GM23248 (cell line): ENCODE measurements at regions not wholly inside any gene's neighbourhood (a gene's known extent, or its start where the extent isn't known, plus 50 kb on each side); places are given as distances from the start of the nearest gene placed in this dataset.

ENCODE experiments used
- DNase-seq: peaks from one replicate; pipeline ENCODE4 v3.0.0-alpha.2; 2015
- H2AFZ ChIP-seq: fragments of 200-600 bp; sonication (generic); 2 replicates; pipeline ENCODE4 v1.6.1; 2016; ENCODE audit warnings: antibody characterized with exemption
- H3F3A ChIP-seq: fragments of 200-600 bp; sonication (generic); 2 replicates; pipeline ENCODE4 v1.6.1; 2016; ENCODE audit warnings: mild to moderate bottlenecking, antibody characterized with exemption, mixed run types; ENCODE audit not compliant: insufficient read depth
- H3K27ac ChIP-seq: fragments of 200-600 bp; sonication (generic); 2 replicates; pipeline ENCODE4 v1.5.1; 2016; ENCODE audit warnings: mild to moderate bottlenecking
- H3K27me3 ChIP-seq: fragments of 200-600 bp; sonication (generic); replicated peaks from 2 replicates; pipeline ENCODE4 v1.6.1; 2016; ENCODE audit warnings: mild to moderate bottlenecking; ENCODE audit not compliant: insufficient read depth
- H3K36me3 ChIP-seq: fragments of 200-600 bp; sonication (generic); 2 replicates; pipeline ENCODE4 v1.6.1; 2016; ENCODE audit warnings: low read depth, mild to moderate bottlenecking
- H3K4me1 ChIP-seq: fragments of 200-600 bp; sonication (generic); 2 replicates; pipeline ENCODE4 v1.6.1; 2016; ENCODE audit warnings: mild to moderate bottlenecking; ENCODE audit not compliant: insufficient read depth
- H3K4me2 ChIP-seq: fragments of 200-600 bp; sonication (generic); one replicate; pipeline ENCODE4 v1.6.1; 2016; ENCODE audit warnings: mild to moderate bottlenecking; ENCODE audit not compliant: unreplicated experiment
- H3K4me3 ChIP-seq: fragments of 200-600 bp; sonication (generic); 2 replicates; pipeline ENCODE4 v1.5.1; 2016; ENCODE audit warnings: mild to moderate bottlenecking
- H3K79me2 ChIP-seq: fragments of 200-600 bp; sonication (generic); 2 replicates; pipeline ENCODE4 v1.6.1; 2016; ENCODE audit warnings: mild to moderate bottlenecking; ENCODE audit not compliant: insufficient read depth
- H3K9ac ChIP-seq: fragments of 200-600 bp; sonication (generic); 2 replicates; pipeline ENCODE4 v1.6.1; 2016; ENCODE audit warnings: mild to moderate bottlenecking
- H3K9me2 ChIP-seq: fragments of 200-600 bp; sonication (generic); 2 replicates; pipeline ENCODE4 v1.6.1; 2016; ENCODE audit warnings: mixed run types, mild to moderate bottlenecking, moderate library complexity; ENCODE audit not compliant: insufficient read depth
- H3K9me3 ChIP-seq: fragments of 200-600 bp; sonication (generic); one replicate; pipeline ENCODE4 v1.6.1; 2017; ENCODE audit warnings: low read depth
- H4K20me1 ChIP-seq: fragments of 200-600 bp; sonication (generic); 2 replicates; pipeline ENCODE4 v1.6.0; 2016; ENCODE audit not compliant: insufficient read depth
- EZH2 ChIP-seq: fragments of 200-600 bp; sonication (generic); IDR thresholded peaks from 2 replicates; pipeline ENCODE4 v1.6.1; 2018; ENCODE audit warnings: antibody characterized with exemption, mild to moderate bottlenecking; ENCODE audit not compliant: insufficient read depth, poor library complexity, severe bottlenecking
- EZH2phosphoT487 ChIP-seq: fragments of 200-600 bp; sonication (generic); IDR thresholded peaks from 2 replicates; pipeline ENCODE4 v1.6.1; 2018; ENCODE audit warnings: antibody characterized with exemption, moderate library complexity, mild to moderate bottlenecking, low read depth; ENCODE audit not compliant: insufficient read depth
- WGBS, 2 experiments: methylation state at CpG; one replicate each; pipeline ENCODE4 v1.1.6; 2015 to 2017; ENCODE audit warnings: low lambda C conversion rate in 2 of 2, low coverage in 1 of 2; ENCODE audit errors: missing lambda C conversion rate in 2 of 2; 5-methylcytosine and 5-hydroxymethylcytosine counted together
- in situ Hi-C: fragments of 300-500 bp; cut with MboI; formaldehyde crosslinking; loops from 2 replicates; pipeline ENCODE4 v1.15.0; 2020

- Histone ChIP-seq H3F3A (peaks cover 44% of the 10 kb centered on the region; the same call in 1 of the 2 replicates), H3K9ac (peak overlapping the region; percentile 25; the same call in 1 of the 2 replicates), H3K36me3 (no peaks in the 10 kb centered on the region), H3K9me2 (no peaks in the 10 kb centered on the region), H3K9me3 (no peaks in the 10 kb centered on the region), H3K27ac (peak overlapping the region; percentile 86), H3K4me3 (no peak overlapping the region), H2AFZ (no peak overlapping the region), H3K4me2 (no peak overlapping the region), H3K4me1 (peaks cover 53% of the 10 kb centered on the region), H3K27me3 (no peaks in the 10 kb centered on the region), H4K20me1 (no peaks in the 10 kb centered on the region), H3K79me2 (no peaks in the 10 kb centered on the region)
- TF ChIP-seq EZH2phosphoT487 = no peak
- no peak for TF ChIP-seq EZH2
- 73 to 77% methylated on average over 1 of the region's 1 CpG for WGBS, 2 experiments
- DNase-seq = no peak
- in situ Hi-C loops = loop anchor here (5.0 to 25.0 kb wide), 3 partner anchors 251 to 701 kb away; no protein-coding TSS in a partner anchor
Measured at GRCh38 chrX:110413727-110414124, 55.1 kb downstream of the RTL9 start.

DNA sequence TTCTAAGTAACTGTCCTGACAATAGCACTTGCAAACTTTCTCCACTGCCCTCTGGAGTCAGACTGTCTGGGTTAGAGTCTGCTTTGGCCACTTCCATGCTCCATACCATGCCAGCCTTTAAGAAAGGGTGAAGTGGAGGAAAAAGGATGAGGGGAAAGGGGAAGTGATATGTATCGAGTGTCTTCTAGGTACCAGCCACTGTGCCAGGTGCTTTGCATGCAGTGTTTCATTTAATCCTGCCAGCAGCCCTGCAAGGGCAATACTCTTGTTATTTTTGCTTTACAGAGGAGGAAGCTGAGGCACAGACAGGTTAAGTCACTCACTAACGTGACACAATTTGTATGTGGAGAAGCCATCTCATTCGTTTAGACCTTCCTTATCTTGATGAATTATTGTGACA, 55.6 kb downstream of the RTL9 start:
- DNase-seq = peak; percentile 43
- 55 to 62% methylated on average over 3 of the region's 3 CpGs for WGBS, 2 experiments
- Histone ChIP-seq H4K20me1 (no peaks in the 10 kb centered on the region), H3F3A (peaks cover 44% of the 10 kb centered on the region; the same call in 1 of the 2 replicates), H3K4me1 (peaks cover 56% of the 10 kb centered on the region), H3K4me3 (no peak overlapping the region), H3K36me3 (no peaks in the 10 kb centered on the region), H3K27ac (peak overlapping the region; percentile 86), H3K9ac (peak overlapping the region; percentile 66), H2AFZ (no peak overlapping the region), H3K4me2 (peak overlapping the region; percentile 46), H3K9me2 (no peaks in the 10 kb centered on the region), H3K79me2 (no peaks in the 10 kb centered on the region), H3K9me3 (no peaks in the 10 kb centered on the region), H3K27me3 (no peaks in the 10 kb centered on the region)
- in situ Hi-C loops = loop anchor here (5.0 to 25.0 kb wide), 3 partner anchors 252 to 702 kb away; no protein-coding TSS in a partner anchor
- TF ChIP-seq EZH2phosphoT487 (no peak), EZH2 (no peak)

DNA sequence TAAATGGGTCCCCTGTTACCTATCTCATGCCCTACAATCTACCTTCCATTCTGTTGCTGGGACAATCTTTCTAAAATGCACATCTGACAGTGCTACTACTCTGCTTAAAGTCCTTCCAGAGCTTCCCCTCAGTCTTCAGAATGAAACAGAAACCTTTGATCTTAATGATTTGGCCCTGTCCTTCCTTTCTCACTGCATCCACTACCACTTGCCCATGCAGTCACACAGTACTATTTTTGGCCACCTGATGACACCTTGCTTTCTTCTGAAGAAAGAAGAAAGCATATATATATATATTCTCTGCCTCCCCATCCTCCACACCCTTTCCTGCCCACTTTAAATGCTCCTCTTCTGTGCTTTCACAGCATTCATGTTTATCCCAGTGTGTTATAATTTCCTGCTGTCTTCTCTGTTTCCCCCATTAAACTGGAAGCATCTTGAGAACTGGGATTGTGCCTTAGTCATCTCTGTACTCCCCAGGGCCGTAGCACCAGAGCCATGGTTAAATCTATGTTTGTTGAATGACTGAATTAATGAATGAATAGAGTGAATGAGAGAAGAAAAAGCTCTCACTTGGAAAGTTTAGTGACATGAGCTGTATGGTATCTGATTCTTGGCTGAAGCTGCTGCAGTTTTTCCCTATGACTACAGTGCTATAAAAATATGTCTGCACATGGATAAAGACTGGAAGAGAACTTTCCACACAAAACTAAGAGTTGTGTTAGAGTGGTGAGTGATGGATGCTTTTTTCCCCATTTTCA, 56.2 kb downstream of the RTL9 start:
- no peak overlapping the region for H3K4me3 ChIP-seq
- TF ChIP-seq EZH2 (no peak), EZH2phosphoT487 (no peak)
- H3F3A ChIP-seq = peaks cover 39% of the 10 kb centered on the region; the same call in 1 of the 2 replicates
- peaks cover 51% of the 10 kb centered on the region for H3K4me1 ChIP-seq
- in situ Hi-C loops = loop anchor here (5.0 to 25.0 kb wide), 3 partner anchors 253 to 703 kb away; no protein-coding TSS in a partner anchor
- WGBS, 2 experiments = 0 to 14% methylated on average over 1 of the region's 1 CpG
- peak; percentile 79 for DNase-seq
- H3K27ac ChIP-seq = peak overlapping the region; percentile 86
- H3K9me2 ChIP-seq = no peaks in the 10 kb centered on the region
- H3K9me3 ChIP-seq = no peaks in the 10 kb centered on the region
- H3K36me3 ChIP-seq = no peaks in the 10 kb centered on the region
- H3K79me2 ChIP-seq = no peaks in the 10 kb centered on the region
- H3K9ac ChIP-seq = peak overlapping the region; percentile 66
- H3K27me3 ChIP-seq = no peaks in the 10 kb centered on the region
- no peaks in the 10 kb centered on the region for H4K20me1 ChIP-seq
- no peak overlapping the region for H2AFZ ChIP-seq
- peak overlapping the region; percentile 64 for H3K4me2 ChIP-seq

GRCh38 chrX:110415440-110416170, 57.0 kb downstream of the RTL9 start:
- Histone ChIP-seq H3K27me3 (no peaks in the 10 kb centered on the region), H3K27ac (peak overlapping the region; percentile 86), H3K4me3 (no peak overlapping the region), H3K36me3 (no peaks in the 10 kb centered on the region), H2AFZ (no peak overlapping the region), H3K4me1 (peaks cover 44% of the 10 kb centered on the region), H3K9ac (peak overlapping the region; percentile 66), H3K9me3 (no peaks in the 10 kb centered on the region), H3K4me2 (peak overlapping the region; percentile 64), H4K20me1 (no peaks in the 10 kb centered on the region), H3K9me2 (no peaks in the 10 kb centered on the region), H3K79me2 (no peaks in the 10 kb centered on the region), H3F3A (peaks cover 39% of the 10 kb centered on the region; the same call in 1 of the 2 replicates)
- WGBS, 2 experiments = 10 to 11% methylated on average over 6 of the region's 6 CpGs
- in situ Hi-C loops = loop anchor here (25.0 kb wide), 2 partner anchors 503 to 703 kb away; no protein-coding TSS in a partner anchor
- peak; percentile 71 for DNase-seq
- TF ChIP-seq EZH2phosphoT487 (no peak), EZH2 (no peak)
